Activated T-helper 1 cell treated with anti-CD3 and anti-CD28 coated beads, Interleukin-12 subunit alpha, Interleukin-12 subunit beta, Interleukin-2, Interleukin-4 antibody, amounts not matched to agents 30 ng/mL and 10 ng/mL and 1 ng/mL, durations not matched to agents 14 hours and 24 hours and 36 hours (primary cell): ENCODE measurements at regions not wholly inside any gene's neighbourhood (a gene's known extent, or its start where the extent isn't known, plus 50 kb on each side); places are given as distances from the start of the nearest gene placed in this dataset.
"Not testable (repeated sequence)": the region's sequence is repeated elsewhere in the genome, so short reads cannot be mapped to it uniquely, and the experiment has no call there.

Experiments
- DNase-seq: peaks from one replicate; pipeline ENCODE4 v3.0.0; 2021; ENCODE audit warnings: low spot score
- H3K27ac Mint-ChIP-seq: one replicate; pipeline ENCODE4 v1.8.0; 2021; ENCODE audit warnings: mild to moderate bottlenecking, mixed read lengths
- H3K27me3 Mint-ChIP-seq: one replicate; pipeline ENCODE4 v1.8.0; 2022; ENCODE audit warnings: mild to moderate bottlenecking, moderate library complexity, mixed read lengths; ENCODE audit not compliant: insufficient read depth
- H3K36me3 Mint-ChIP-seq: one replicate; pipeline ENCODE4 v1.8.0; 2021; ENCODE audit warnings: low read depth, mixed read lengths
- H3K4me1 Mint-ChIP-seq: one replicate; pipeline ENCODE4 v1.8.0; 2021; ENCODE audit warnings: low read depth, mixed read lengths
- H3K4me3 Mint-ChIP-seq: one replicate; pipeline ENCODE4 v1.8.0; 2021; ENCODE audit warnings: mild to moderate bottlenecking, moderate library complexity, mixed read lengths
- H3K9me3 Mint-ChIP-seq: one replicate; pipeline ENCODE4 v1.8.0; 2021; ENCODE audit warnings: mixed read lengths
- intact Hi-C: fragments of 100-400 bp; cut with micrococcal nuclease; formaldehyde crosslinking; loops from one replicate; pipeline ENCODE4 v1.15.1; 2024

- H3K9me3 Mint-ChIP-seq, H3K36me3 Mint-ChIP-seq, H3K27ac Mint-ChIP-seq, DNase-seq, H3K27me3 Mint-ChIP-seq, H3K4me1 Mint-ChIP-seq, H3K4me3 Mint-ChIP-seq, intact Hi-C loops: not testable (repeated sequence)
Measured at GRCh38 chr9:39581296-39581695, 225.8 kb downstream of the SPATA31A1 start.

- DNase-seq, H3K36me3 Mint-ChIP-seq, H3K27me3 Mint-ChIP-seq, H3K4me1 Mint-ChIP-seq, H3K9me3 Mint-ChIP-seq, H3K27ac Mint-ChIP-seq, H3K4me3 Mint-ChIP-seq, intact Hi-C loops: not testable (repeated sequence)
Measured at GRCh38 chr9:39582677-39583412, 227.4 kb downstream of the SPATA31A1 start.

- H3K27me3 Mint-ChIP-seq, H3K4me1 Mint-ChIP-seq, H3K27ac Mint-ChIP-seq, H3K9me3 Mint-ChIP-seq, H3K4me3 Mint-ChIP-seq, intact Hi-C loops, DNase-seq, H3K36me3 Mint-ChIP-seq: not testable (repeated sequence)
Measured at GRCh38 chr9:39583413-39583747, 227.9 kb downstream of the SPATA31A1 start.

- H3K36me3 Mint-ChIP-seq, intact Hi-C loops, H3K27ac Mint-ChIP-seq, H3K27me3 Mint-ChIP-seq, H3K9me3 Mint-ChIP-seq, H3K4me3 Mint-ChIP-seq, DNase-seq, H3K4me1 Mint-ChIP-seq: not testable (repeated sequence)
Measured at GRCh38 chr9:39585233-39585632, 229.8 kb downstream of the SPATA31A1 start.

DNA sequence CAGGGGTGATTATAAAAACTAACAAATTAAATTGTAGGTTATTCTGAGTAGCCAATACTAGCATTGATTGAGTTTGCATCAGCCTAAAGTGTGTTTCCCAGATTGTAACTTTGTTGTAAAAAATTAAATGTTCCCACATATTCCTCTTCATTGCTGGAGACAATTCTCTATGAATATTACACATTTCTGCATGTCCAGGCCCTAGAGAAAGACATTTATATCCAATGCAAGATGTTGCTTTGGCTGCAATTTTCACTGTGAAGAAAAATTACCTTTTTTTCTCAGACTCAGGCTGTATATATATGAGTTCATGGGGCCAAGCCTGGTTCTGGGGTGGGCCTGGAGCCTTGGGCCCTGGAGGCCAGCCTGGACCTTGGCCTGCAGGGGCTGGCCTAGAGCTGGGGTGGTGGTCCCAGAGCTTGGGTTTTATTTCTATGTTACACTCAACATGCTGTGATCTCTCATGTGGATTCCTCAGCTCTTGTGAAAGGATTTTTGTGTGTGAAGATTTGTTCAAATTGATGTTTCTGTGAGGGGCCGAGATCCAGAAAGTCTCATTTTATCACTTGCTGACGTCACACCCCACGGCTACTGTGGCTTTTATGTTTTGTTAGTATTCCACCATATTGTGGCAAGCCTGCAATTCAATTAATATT is 232.5 kb downstream of the SPATA31A1 start:
- Mint-ChIP-seq H3K9me3 (no peaks in the 10 kb centered on the region), H3K36me3 (no peaks in the 10 kb centered on the region), H3K4me1 (no peaks in the 10 kb centered on the region), H3K4me3 (no peak overlapping the region), H3K27me3 (no peaks in the 10 kb centered on the region), H3K27ac (no peak overlapping the region)
- intact Hi-C loops, result no loop called here
- DNase-seq, result no peak

DNA sequence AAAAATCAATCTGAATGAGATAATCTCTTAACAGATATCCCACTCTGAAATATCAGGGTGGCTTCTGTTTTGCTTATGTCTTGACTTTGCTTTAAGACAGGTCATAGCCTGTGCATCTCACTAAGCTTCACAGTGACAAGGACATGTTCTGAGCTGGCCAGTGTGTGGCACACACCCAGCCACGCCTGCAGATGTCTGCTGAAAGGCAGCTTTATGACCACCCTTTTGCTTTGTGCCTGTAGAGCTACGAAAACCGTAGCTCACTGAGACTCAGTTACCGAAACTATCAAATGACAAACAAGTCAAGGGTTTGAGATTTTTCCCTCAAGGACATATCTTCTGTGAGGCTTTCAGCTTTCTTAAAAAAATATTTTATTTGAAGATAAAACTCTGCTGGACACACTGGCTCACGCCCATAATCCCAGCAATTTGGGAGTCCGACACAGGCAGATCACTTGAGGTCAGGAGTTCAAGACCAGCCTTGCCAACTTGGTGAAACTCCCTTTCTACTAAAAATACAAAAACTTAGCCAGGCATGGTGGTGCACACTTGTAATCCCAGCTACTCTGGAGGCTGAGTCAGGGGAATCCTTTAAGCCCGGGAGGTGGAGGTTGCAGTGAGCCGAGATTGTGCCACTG is 233.2 kb downstream of the SPATA31A1 start:
- no peaks in the 10 kb centered on the region for H3K27me3 Mint-ChIP-seq
- DNase-seq, result no peak
- intact Hi-C loops, result no loop called here
- no peaks in the 10 kb centered on the region for H3K9me3 Mint-ChIP-seq
- H3K27ac Mint-ChIP-seq, result no peak overlapping the region
- no peak overlapping the region for H3K4me3 Mint-ChIP-seq
- H3K4me1 Mint-ChIP-seq, result no peaks in the 10 kb centered on the region
- H3K36me3 Mint-ChIP-seq, result no peaks in the 10 kb centered on the region

DNA sequence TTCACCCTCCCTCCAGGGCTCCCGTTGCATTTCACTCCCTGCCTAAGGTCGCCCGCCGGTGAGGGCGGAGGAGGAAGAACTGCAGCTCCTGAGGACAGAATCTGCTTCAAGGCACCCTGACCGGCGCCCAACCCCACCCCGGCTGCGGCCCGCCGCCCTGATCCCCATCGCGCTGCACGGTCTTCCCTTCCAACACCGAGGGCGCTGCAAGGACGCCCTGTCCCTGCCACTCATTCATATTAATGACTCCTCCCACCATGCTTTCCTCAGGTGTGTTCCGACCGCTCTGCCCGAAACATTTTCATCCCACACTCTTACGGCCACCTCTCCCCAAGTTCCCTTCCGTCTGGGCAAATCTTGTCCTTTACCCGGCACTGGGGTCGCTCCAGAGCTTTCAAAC is 248.6 kb downstream of the SPATA31A1 start:
- H3K4me3 Mint-ChIP-seq, intact Hi-C loops, H3K9me3 Mint-ChIP-seq, H3K4me1 Mint-ChIP-seq, H3K27me3 Mint-ChIP-seq, H3K27ac Mint-ChIP-seq, H3K36me3 Mint-ChIP-seq, DNase-seq: not testable (repeated sequence)

- H3K4me3 Mint-ChIP-seq, intact Hi-C loops, H3K9me3 Mint-ChIP-seq, DNase-seq, H3K4me1 Mint-ChIP-seq, H3K27ac Mint-ChIP-seq, H3K36me3 Mint-ChIP-seq, H3K27me3 Mint-ChIP-seq: not testable (repeated sequence)
Measured at GRCh38 chr9:39611449-39612231, 256.2 kb downstream of the SPATA31A1 start.

- H3K27me3 Mint-ChIP-seq, H3K4me1 Mint-ChIP-seq, intact Hi-C loops, H3K4me3 Mint-ChIP-seq, DNase-seq, H3K27ac Mint-ChIP-seq, H3K9me3 Mint-ChIP-seq, H3K36me3 Mint-ChIP-seq: not testable (repeated sequence)
Measured at GRCh38 chr9:39616480-39616879, 261.0 kb downstream of the SPATA31A1 start.

- H3K4me3 Mint-ChIP-seq, H3K9me3 Mint-ChIP-seq, intact Hi-C loops, DNase-seq, H3K27me3 Mint-ChIP-seq, H3K27ac Mint-ChIP-seq, H3K4me1 Mint-ChIP-seq, H3K36me3 Mint-ChIP-seq: not testable (repeated sequence)
Measured at GRCh38 chr9:39624048-39624447, 268.6 kb downstream of the SPATA31A1 start.

GRCh38 chr9:39632071-39632470 is 276.6 kb downstream of the SPATA31A1 start:
- H3K36me3 Mint-ChIP-seq, DNase-seq, H3K9me3 Mint-ChIP-seq, intact Hi-C loops, H3K4me3 Mint-ChIP-seq, H3K27ac Mint-ChIP-seq, H3K27me3 Mint-ChIP-seq, H3K4me1 Mint-ChIP-seq: not testable (repeated sequence)

- DNase-seq, intact Hi-C loops, H3K27me3 Mint-ChIP-seq, H3K27ac Mint-ChIP-seq, H3K9me3 Mint-ChIP-seq, H3K4me3 Mint-ChIP-seq, H3K36me3 Mint-ChIP-seq, H3K4me1 Mint-ChIP-seq: not testable (repeated sequence)
Measured at GRCh38 chr9:39649029-39649428, 293.6 kb downstream of the SPATA31A1 start.
